ENCODE measurements at regions not wholly inside any gene's neighbourhood (a gene's known extent, or its start where the extent isn't known, plus 50 kb on each side); places are given as distances from the start of the nearest gene placed in this dataset.

- no peak overlapping the region for H3K4me3 ChIP-seq
- TF ChIP-seq CTCF (IDR thresholded peaks at IDR 0.05) = no peak
- H3K27ac ChIP-seq = no peak overlapping the region
- ATAC-seq (no peak), DNase-seq (no peak)
- no peaks in the 10 kb centered on the region for H3K36me3 ChIP-seq
- H3K9me3 ChIP-seq = peaks cover 0 to 4% (median 0%) of the 10 kb centered on the region in 11 donors
- no peaks in the 10 kb centered on the region for H3K4me1 ChIP-seq
- intact Hi-C loops (cut with DNase I) = no loop called here
- H3K27me3 ChIP-seq = no peaks in the 10 kb centered on the region
- WGBS, 2 donors = 61% methylated on average over 4 of the region's 4 CpGs
Observed at GRCh38 chr5:21195145-21195544, 1207.1 kb upstream of the CDH18 start.

GRCh38 chr5:21185536-21185935 lies 1197.5 kb upstream of the CDH18 start:
- no peaks in the 10 kb centered on the region for H3K9me3 ChIP-seq
- no peaks in the 10 kb centered on the region for H3K36me3 ChIP-seq
- TF ChIP-seq CTCF (IDR thresholded peaks at IDR 0.05) = no peak
- intact Hi-C loops (cut with DNase I) = no loop called here
- no peaks in the 10 kb centered on the region for H3K27me3 ChIP-seq
- no peak for DNase-seq
- H3K4me3 ChIP-seq = no peak overlapping the region
- H3K4me1 ChIP-seq = no peaks in the 10 kb centered on the region
- no peak for ATAC-seq
- H3K27ac ChIP-seq = no peak overlapping the region
- WGBS, 2 donors = 52 to 70% methylated on average over 5 of the region's 5 CpGs

GRCh38 chr5:21184581-21184980 lies 1196.6 kb upstream of the CDH18 start:
- Histone ChIP-seq H3K9me3 (no peaks in the 10 kb centered on the region), H3K4me3 (no peak overlapping the region), H3K27ac (no peak overlapping the region), H3K4me1 (no peaks in the 10 kb centered on the region), H3K27me3 (no peaks in the 10 kb centered on the region), H3K36me3 (no peaks in the 10 kb centered on the region)
- no peak for TF ChIP-seq CTCF (IDR thresholded peaks at IDR 0.05)
- DNase-seq (no peak), ATAC-seq (no peak)
- WGBS, 2 donors = 86 to 92% methylated on average over 4 of the region's 4 CpGs
- intact Hi-C loops (cut with DNase I) = no loop called here

- ATAC-seq (no peak), DNase-seq (no peak)
- Histone ChIP-seq H3K4me1 (no peaks in the 10 kb centered on the region), H3K36me3 (no peaks in the 10 kb centered on the region), H3K27me3 (no peaks in the 10 kb centered on the region), H3K27ac (no peak overlapping the region), H3K9me3 (no peaks in the 10 kb centered on the region), H3K4me3 (no peak overlapping the region)
- intact Hi-C loops (cut with DNase I) = no loop called here
- TF ChIP-seq CTCF (IDR thresholded peaks at IDR 0.05) = no peak
- 60 to 71% methylated on average over 3 of the region's 3 CpGs for WGBS, 2 donors
Observed at GRCh38 chr5:21181609-21182125, 1193.7 kb upstream of the CDH18 start.
